ENCODE measurements at regions not wholly inside any gene's neighbourhood (a gene's known extent, or its start where the extent isn't known, plus 50 kb on each side); places are given as distances from the start of the nearest gene placed in this dataset.
"Not testable (repeated sequence)": the region's sequence is repeated elsewhere in the genome, so short reads cannot be mapped to it uniquely, and the experiment has no call there.

- not testable (repeated sequence) for TF ChIP-seq CTCF (IDR thresholded peaks at IDR 0.05); GABPB1 (CRISPR knock-in tag; IDR thresholded peaks at IDR 0.05); NR3C1 (CRISPR knock-in tag; conservative IDR thresholded peaks at IDR 0.05; ENCODE audit: low read depth); SP1 (CRISPR knock-in tag; conservative IDR thresholded peaks at IDR 0.05); ZNF423 (CRISPR knock-in tag; IDR thresholded peaks at IDR 0.05); ZBTB21 (CRISPR knock-in tag; IDR thresholded peaks at IDR 0.05; ENCODE audit: borderline replicate concordance); TCF7 (CRISPR knock-in tag; IDR thresholded peaks at IDR 0.05; ENCODE audit: low read depth)
Observed at GRCh38 chr9:97187706-97188105, 119.8 kb upstream of the CCDC180 start.

All from WTC11 (cell line).